ENCODE measurements at regions not wholly inside any gene's neighbourhood (a gene's known extent, or its start where the extent isn't known, plus 50 kb on each side); places are given as distances from the start of the nearest gene placed in this dataset.

DNA sequence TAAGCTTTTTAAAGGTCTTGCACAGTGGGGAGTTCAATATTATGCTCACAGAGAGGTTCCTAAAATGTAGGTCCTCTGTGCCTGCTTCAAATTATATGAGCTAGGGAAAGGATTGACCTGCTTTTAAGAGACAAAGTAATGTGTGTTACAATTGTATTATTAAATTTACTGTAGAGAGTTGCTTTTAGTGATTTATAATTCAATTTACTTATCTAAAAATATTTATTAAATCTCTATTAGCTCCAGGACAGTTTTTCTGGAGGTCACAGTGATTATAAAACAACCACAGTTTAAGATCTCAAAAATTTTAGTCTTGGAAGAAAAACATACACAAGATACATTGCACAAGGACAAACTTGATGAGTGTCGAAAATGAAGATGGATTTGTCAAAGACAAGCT is 665.7 kb upstream of the ARPP21 start:
- TF ChIP-seq, protein P1, sequence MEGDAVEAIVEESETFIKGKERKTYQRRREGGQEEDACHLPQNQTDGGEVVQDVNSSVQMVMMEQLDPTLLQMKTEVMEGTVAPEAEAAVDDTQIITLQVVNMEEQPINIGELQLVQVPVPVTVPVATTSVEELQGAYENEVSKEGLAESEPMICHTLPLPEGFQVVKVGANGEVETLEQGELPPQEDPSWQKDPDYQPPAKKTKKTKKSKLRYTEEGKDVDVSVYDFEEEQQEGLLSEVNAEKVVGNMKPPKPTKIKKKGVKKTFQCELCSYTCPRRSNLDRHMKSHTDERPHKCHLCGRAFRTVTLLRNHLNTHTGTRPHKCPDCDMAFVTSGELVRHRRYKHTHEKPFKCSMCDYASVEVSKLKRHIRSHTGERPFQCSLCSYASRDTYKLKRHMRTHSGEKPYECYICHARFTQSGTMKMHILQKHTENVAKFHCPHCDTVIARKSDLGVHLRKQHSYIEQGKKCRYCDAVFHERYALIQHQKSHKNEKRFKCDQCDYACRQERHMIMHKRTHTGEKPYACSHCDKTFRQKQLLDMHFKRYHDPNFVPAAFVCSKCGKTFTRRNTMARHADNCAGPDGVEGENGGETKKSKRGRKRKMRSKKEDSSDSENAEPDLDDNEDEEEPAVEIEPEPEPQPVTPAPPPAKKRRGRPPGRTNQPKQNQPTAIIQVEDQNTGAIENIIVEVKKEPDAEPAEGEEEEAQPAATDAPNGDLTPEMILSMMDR (IDR thresholded peaks at IDR 0.05; ENCODE audit: low read depth, low read length): no peak
- no peak for TF ChIP-seq POLR2A (IDR thresholded peaks at IDR 0.05; ENCODE audit: extremely low read depth, insufficient read length)
